ENCODE measurements at regions not wholly inside any gene's neighbourhood (a gene's known extent, or its start where the extent isn't known, plus 50 kb on each side); places are given as distances from the start of the nearest gene placed in this dataset.

- WGBS, 4 donors: 74 to 83% (median 78%) methylated on average over 1 of the region's 1 CpG
- no peak for TF ChIP-seq POLR2A (IDR thresholded peaks at IDR 0.05)
- no peak for TF ChIP-seq CTCF (IDR thresholded peaks at IDR 0.05)
These were observed 212.5 kb upstream of the GULP1 start for GRCh38 chr2:188079196-188079595.

GRCh38 chr2:188085421-188085820 lies 206.3 kb upstream of the GULP1 start:
- DNase-seq: no peak
- Histone ChIP-seq H3K27ac (no peak overlapping the region), H3K4me3 (no peak overlapping the region), H3K4me1 (replicated peaks in 1 of 2) (no peaks in the 10 kb centered on the region), H3K36me3 (replicated peaks in 1 of 2) (no peaks in the 10 kb centered on the region), H3K27me3 (no peaks in the 10 kb centered on the region), H3K9me3 (replicated peaks in 1 of 3) (peaks cover 0 to 2% (median 0%) of the 10 kb centered on the region in 3 donors)
- WGBS, 4 donors: 65 to 74% (median 69%) methylated on average over 4 of the region's 4 CpGs
- intact Hi-C loops (cut with DNase I): no loop called here
- no peak for TF ChIP-seq CTCF (IDR thresholded peaks at IDR 0.05)
- TF ChIP-seq POLR2A (IDR thresholded peaks at IDR 0.05): no peak

More at GRCh38 chr2:188079196-188079595, 212.5 kb upstream of the GULP1 start:
- Histone ChIP-seq H3K4me3 (no peak overlapping the region), H3K9me3 (replicated peaks in 1 of 3) (no peaks in the 10 kb centered on the region), H3K4me1 (replicated peaks in 1 of 2) (no peaks in the 10 kb centered on the region), H3K36me3 (replicated peaks in 1 of 2) (no peaks in the 10 kb centered on the region), H3K27ac (no peak overlapping the region), H3K27me3 (no peaks in the 10 kb centered on the region)
- no peak for DNase-seq
- intact Hi-C loops (cut with DNase I): no loop called here

GRCh38 chr2:188089901-188090300 lies 201.8 kb upstream of the GULP1 start:
- no peak overlapping the region for H3K27ac ChIP-seq
- TF ChIP-seq POLR2A (IDR thresholded peaks at IDR 0.05): no peak
- no peak for TF ChIP-seq CTCF (IDR thresholded peaks at IDR 0.05)
- no peaks in the 10 kb centered on the region for H3K36me3 ChIP-seq (replicated peaks in 1 of 2)
- WGBS, 4 donors: 70 to 77% (median 72%) methylated on average over 2 of the region's 2 CpGs
- H3K9me3 ChIP-seq (replicated peaks in 1 of 3): peaks cover 0 to 2% (median 0%) of the 10 kb centered on the region in 3 donors
- no peaks in the 10 kb centered on the region for H3K4me1 ChIP-seq (replicated peaks in 1 of 2)
- intact Hi-C loops (cut with DNase I): no loop called here
- H3K27me3 ChIP-seq: no peaks in the 10 kb centered on the region
- DNase-seq: no peak
- no peak overlapping the region for H3K4me3 ChIP-seq

- intact Hi-C loops (cut with DNase I): no loop called here
- Histone ChIP-seq H3K4me1 (replicated peaks in 1 of 2) (no peaks in the 10 kb centered on the region), H3K9me3 (replicated peaks in 1 of 3) (peaks cover 0 to 7% (median 2%) of the 10 kb centered on the region in 3 donors), H3K36me3 (replicated peaks in 1 of 2) (no peaks in the 10 kb centered on the region), H3K27ac (no peak overlapping the region), H3K27me3 (no peaks in the 10 kb centered on the region), H3K4me3 (no peak overlapping the region)
- no peak for TF ChIP-seq POLR2A (IDR thresholded peaks at IDR 0.05)
- no peak for TF ChIP-seq CTCF (IDR thresholded peaks at IDR 0.05)
- DNase-seq: no peak
These were observed 200.5 kb upstream of the GULP1 start for GRCh38 chr2:188091220-188091619.

All from adrenal gland (tissue), 9 donors.